Muscle of leg (tissue), 3 donors: ENCODE measurements at regions not wholly inside any gene's neighbourhood (a gene's known extent, or its start where the extent isn't known, plus 50 kb on each side); places are given as distances from the start of the nearest gene placed in this dataset.
"Not testable (repeated sequence)": the region's sequence is repeated elsewhere in the genome, so short reads cannot be mapped to it uniquely, and the experiment has no call there.

ENCODE experiments used
- DNase-seq: peaks from one replicate; pipeline ENCODE4 v3.0.0; 2013
- H3K27ac ChIP-seq: one replicate; pipeline ENCODE4 v1.5.1; 2013; ENCODE audit warnings: mild to moderate bottlenecking, low read length, control low read depth
- H3K27me3 ChIP-seq: one replicate; pipeline ENCODE4 v1.6.1; 2013; ENCODE audit warnings: low read length; ENCODE audit not compliant: control insufficient read depth, insufficient read depth
- H3K36me3 ChIP-seq: one replicate; pipeline ENCODE4 v1.6.1; 2013; ENCODE audit warnings: low read length; ENCODE audit not compliant: control insufficient read depth, insufficient read depth
- H3K4me1 ChIP-seq: one replicate; pipeline ENCODE4 v1.6.1; 2013; ENCODE audit warnings: low read length; ENCODE audit not compliant: control insufficient read depth, insufficient read depth
- H3K4me3 ChIP-seq: one replicate; pipeline ENCODE4 v1.5.1; 2013; ENCODE audit warnings: low read length, control low read depth
- H3K9me3 ChIP-seq: replicated peaks from 2 replicates; pipeline ENCODE4 v1.6.1; 2013; ENCODE audit warnings: low read depth, low read length; ENCODE audit not compliant: control insufficient read depth
- WGBS: methylation state at CpG from one replicate; pipeline ENCODE4 v1.1.5; 2013; ENCODE audit warnings: missing lambda C conversion rate; ENCODE audit not compliant: insufficient coverage; 5-methylcytosine and 5-hydroxymethylcytosine counted together

DNA sequence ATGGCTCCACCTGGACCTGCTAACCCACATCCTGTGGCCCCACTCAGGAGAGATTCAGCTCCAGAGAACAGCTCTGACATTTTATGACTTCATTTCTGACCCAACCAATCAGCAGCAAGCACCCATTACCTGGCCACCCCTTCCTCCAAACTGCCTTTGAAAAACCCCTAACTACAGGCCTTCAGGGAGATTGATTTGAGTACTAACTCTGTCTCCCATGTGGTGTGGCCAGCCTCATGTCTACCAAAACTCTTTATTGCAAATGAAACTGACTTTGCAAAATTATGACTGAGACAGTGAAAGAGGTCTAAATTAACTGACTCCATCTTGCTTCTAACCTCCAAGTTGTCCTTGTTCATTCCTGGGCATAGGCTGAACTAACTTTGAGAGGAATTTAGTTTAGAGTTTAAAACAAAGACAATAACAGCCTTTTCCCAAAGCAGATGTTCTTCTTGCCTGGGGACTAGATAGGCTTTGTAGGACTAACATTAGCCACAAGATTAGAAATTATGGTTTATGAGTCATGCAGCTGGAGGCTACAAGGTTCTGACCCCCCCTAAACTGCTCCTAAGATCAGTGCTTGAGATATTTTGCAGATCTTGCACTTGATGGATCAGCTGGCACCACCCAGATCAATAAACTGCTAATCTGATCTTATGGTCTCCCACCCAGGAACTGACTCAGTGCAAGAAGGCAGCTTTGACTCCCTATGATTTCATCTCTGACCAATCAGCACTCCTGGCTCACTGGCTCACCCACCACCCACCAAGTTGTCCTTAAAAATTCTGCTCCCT lies 508.2 kb downstream of the RPIA start:
- not testable (repeated sequence) for H3K9me3 ChIP-seq, H3K27me3 ChIP-seq, H3K36me3 ChIP-seq, H3K4me3 ChIP-seq, H3K27ac ChIP-seq, H3K4me1 ChIP-seq, DNase-seq

DNA sequence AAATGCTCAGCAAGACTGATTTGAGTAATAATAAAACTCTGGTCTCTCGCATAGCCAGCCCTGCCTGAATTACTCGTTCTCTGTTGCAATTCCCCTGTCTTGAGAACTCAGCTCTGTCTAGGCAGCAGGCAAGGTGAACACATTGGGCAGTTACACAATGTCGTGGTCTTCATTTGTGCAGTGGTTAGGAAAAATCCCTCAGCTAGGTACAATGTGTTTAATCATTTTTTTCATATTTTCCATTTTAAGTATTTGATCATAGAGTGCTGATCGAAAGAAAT lies 508.7 kb downstream of the RPIA start:
- WGBS, result 100% methylated on average over 1 of the region's 4 CpGs
- H3K4me3 ChIP-seq, DNase-seq, H3K36me3 ChIP-seq, H3K27ac ChIP-seq, H3K27me3 ChIP-seq, H3K4me1 ChIP-seq, H3K9me3 ChIP-seq: not testable (repeated sequence)

DNA sequence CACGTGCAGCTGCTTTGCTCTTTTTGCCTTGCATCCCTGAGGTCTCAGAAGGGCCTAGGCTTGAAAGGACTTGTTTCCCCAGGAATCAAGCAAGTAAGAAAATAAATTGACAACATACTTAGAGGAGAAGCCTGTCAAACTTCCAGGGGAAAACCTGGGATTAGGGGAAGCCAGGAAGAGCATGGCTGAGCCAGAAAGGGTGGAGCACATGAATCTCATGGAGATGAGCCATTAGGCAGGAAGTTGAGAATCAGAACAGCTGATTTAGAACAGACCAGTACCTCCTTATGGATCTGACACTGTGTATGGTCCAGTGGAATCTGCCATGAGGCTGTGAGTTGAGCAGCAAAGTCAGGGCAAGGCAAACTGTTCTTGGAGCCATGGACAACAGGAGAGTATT lies 511.0 kb downstream of the RPIA start:
- no CpG with 5 or more reads among the region's 1 CpG for WGBS
- DNase-seq, result peak; percentile 10
- not testable (repeated sequence) for H3K27me3 ChIP-seq, H3K4me3 ChIP-seq, H3K36me3 ChIP-seq, H3K9me3 ChIP-seq, H3K4me1 ChIP-seq, H3K27ac ChIP-seq

DNA sequence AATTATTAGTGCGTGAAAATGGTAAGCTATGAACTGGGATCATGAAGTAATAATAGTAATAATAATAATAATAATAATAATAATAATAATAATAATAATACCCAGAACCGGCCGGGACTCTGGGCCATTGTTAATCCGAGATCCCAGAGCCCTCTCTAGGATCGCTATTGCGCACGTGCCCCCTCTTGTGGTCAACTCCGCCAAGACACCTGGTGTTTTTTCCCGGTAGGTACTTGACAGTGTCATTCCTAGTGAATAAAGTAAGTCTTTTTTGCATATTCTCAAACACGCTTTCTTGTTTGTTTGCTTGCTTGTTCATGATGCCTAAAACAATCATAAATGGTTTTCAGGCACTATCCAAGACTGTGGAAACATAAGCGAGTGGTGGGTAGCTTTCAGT lies 513.7 kb downstream of the RPIA start:
- peak; percentile 4 for DNase-seq
- not testable (repeated sequence) for H3K4me3 ChIP-seq, H3K27me3 ChIP-seq, H3K4me1 ChIP-seq, H3K36me3 ChIP-seq, H3K27ac ChIP-seq, H3K9me3 ChIP-seq
- WGBS, result no CpG with 5 or more reads among the region's 11 CpGs

DNA sequence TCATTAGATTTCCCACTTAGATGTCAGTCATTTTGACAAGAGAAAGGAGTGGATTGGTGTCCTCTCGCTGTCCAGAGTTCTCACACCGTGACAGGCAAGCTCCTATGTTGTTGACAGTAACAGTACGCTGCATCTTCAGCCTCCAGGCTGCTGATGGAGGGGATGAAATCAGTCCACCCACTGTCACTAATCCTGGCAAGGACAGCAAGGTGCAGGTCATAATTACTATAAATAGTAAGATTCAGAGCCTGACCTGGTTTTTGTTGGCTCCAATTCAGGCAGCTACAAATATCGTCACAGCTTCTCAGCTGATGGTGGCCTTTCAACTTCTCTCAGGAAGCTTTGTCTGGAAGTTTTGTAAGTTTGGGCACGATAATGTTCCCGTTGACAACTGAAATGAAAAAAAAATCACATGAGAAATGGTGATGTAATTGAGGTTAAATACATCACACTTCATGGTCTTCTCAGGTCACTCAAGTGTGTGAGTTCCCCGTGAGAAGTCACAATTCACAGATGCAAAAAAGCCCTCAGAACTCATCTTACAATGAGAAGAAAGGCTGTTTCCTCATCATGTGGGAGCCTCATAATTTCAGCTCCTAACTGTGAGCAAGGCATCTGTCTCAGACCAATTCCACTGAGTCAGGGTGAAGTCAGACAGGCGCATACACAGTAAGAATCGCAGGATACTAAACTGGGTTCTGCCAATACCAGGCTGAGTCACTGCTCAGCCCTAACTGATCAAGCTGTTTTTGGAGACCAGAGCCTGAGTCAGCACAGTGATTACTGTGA lies 516.9 kb downstream of the RPIA start:
- not testable (repeated sequence) for H3K9me3 ChIP-seq, H3K27ac ChIP-seq, H3K4me1 ChIP-seq, H3K36me3 ChIP-seq, H3K4me3 ChIP-seq, DNase-seq, H3K27me3 ChIP-seq
- WGBS, result 100% methylated on average over 2 of the region's 9 CpGs

DNA sequence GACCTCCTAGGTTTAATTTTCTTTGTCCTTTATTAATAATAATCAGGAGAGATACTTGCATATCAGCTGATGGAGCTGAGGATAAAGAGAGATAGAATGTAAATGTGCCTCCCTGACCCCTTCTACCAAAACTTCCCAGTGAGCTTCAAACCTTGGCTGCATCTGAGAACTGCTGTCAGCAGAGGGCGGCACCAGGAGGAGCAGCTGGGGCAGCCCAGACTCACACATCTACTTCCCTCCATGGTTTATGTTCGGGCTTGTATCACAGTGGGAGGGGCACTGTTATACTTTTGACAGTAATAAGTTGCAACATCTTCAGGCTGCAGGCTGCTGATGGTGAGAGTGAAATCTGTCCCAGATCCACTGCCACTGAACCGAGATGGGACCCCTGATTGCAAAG lies 521.7 kb downstream of the RPIA start:
- not testable (repeated sequence) for H3K36me3 ChIP-seq, H3K27ac ChIP-seq, H3K9me3 ChIP-seq, H3K27me3 ChIP-seq, H3K4me3 ChIP-seq, H3K4me1 ChIP-seq
- WGBS, result no CpG with 5 or more reads among the region's 3 CpGs
- peak; percentile 7 for DNase-seq

DNA sequence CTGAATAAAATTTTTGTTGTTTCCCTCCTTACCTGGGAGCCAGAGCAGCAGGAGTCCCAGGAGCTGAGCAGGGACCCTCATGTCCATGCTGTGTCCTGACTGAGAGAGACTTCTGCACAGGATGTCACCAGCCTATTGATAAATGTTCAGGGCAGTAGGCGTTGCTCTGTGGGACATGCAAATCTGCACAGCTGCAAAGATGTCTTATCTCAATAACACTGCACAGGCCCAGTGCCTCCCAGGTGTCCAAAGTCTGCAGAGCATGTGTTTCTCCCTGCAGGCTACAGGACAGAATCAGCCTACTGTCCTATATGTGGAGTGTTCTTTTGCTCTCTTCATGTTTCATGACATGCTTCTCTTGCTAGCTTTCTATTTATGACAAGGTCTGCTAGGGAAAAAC lies 522.3 kb downstream of the RPIA start:
- H3K36me3 ChIP-seq, H3K4me3 ChIP-seq, H3K4me1 ChIP-seq, H3K27ac ChIP-seq, H3K9me3 ChIP-seq, H3K27me3 ChIP-seq, DNase-seq: not testable (repeated sequence)
- no CpG with 5 or more reads among the region's 1 CpG for WGBS

DNA sequence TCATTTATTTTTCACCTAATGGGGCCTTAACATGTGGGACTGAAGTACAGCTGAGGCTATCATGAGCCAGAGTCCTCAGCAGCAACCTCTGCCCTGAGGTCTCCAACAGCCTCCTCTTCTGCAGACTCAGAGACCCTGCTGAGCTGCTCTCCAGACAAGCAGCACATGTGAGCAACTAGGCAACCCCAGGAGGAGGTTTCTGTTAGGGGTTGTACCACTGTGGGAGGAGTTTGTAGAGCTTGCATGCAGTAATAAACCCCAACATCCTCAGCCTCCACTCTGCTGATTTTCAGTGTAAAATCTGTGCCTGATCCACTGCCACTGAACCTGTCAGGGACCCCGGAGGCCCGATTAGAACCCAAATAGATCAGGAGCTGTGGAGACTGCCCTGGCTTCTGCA lies 530.0 kb downstream of the RPIA start:
- WGBS, result no CpG with 5 or more reads among the region's 2 CpGs
- not testable (repeated sequence) for H3K36me3 ChIP-seq, H3K27me3 ChIP-seq, DNase-seq, H3K9me3 ChIP-seq, H3K4me3 ChIP-seq, H3K27ac ChIP-seq, H3K4me1 ChIP-seq

DNA sequence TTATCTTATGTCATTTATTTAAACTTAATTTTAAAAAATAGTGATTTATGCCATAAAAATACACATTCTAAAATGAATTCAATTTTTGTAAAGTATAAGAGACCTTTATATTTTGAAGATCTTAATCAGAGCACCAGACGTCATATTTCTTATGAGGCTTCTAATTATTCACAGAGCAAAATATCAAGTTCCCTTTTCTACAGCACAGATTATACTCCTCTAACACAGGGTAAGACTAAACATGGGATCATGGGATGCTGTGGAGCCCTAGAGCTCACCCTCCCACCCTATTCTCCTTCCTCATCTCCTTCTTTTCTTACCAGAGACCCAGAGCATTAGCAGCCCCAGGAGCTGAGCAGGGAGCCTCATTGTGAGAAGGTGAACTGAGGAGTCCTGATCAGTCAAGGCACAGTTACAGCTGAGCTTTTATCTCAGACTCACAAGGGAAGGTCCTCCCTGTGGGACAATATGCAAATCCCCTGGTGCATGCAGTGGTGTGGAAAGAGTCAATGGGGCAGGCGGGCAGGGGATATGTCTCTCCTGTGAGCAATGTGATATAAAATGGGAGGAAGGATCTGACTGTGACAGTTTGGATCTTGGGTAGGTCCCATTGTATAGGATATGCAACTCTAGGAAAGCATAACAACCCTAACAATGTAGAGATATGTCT lies 530.7 kb downstream of the RPIA start:
- H3K9me3 ChIP-seq, H3K4me3 ChIP-seq, H3K4me1 ChIP-seq, H3K27ac ChIP-seq, H3K27me3 ChIP-seq, H3K36me3 ChIP-seq, DNase-seq: not testable (repeated sequence)
- no CpG with 5 or more reads among the region's 2 CpGs for WGBS

DNA sequence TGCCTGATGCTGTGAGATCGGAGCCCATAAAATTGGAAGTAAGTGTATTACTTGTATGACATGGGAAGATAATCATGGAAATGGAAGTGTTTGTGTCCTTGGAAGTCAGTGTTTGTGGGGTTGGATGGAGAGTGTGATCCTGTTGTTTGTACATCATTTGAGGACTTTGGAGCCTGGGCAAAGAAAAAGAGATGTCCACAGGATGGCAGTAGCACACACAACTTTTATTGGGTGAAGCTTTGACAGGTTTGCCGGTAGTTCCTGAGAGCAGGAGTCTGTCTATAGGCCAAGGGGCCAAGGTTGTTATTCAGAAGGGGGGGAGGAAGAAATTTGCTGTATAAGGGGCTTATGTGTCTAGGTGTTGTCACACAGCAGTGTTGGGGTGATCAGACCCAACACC lies 533.3 kb downstream of the RPIA start:
- not testable (repeated sequence) for H3K36me3 ChIP-seq, H3K27me3 ChIP-seq, H3K4me1 ChIP-seq, H3K27ac ChIP-seq, H3K9me3 ChIP-seq, H3K4me3 ChIP-seq, DNase-seq
- 100% methylated on average over 1 of the region's 2 CpGs for WGBS
